Epithelial cell of esophagus (primary cell): ENCODE measurements at regions not wholly inside any gene's neighbourhood (a gene's known extent, or its start where the extent isn't known, plus 50 kb on each side); places are given as distances from the start of the nearest gene placed in this dataset.

Experiments
- DNase-seq: peaks from one replicate; pipeline ENCODE4 v3.0.0; 2010; ENCODE audit warnings: low read depth
- H3K4me3 ChIP-seq: 2 replicates; pipeline ENCODE4 v1.5.1; 2011; ENCODE audit warnings: mild to moderate bottlenecking, low read length, control low read depth
- TF ChIP-seq, protein P1 (sequence below): IDR thresholded peaks from 2 replicates; pipeline ENCODE4 v1.5.1; 2011; ENCODE audit warnings: low read depth, mild to moderate bottlenecking, low read length, control low read depth, inconsistent platforms; ENCODE audit not compliant: insufficient read depth; ENCODE audit errors: missing control alignments

DNA sequence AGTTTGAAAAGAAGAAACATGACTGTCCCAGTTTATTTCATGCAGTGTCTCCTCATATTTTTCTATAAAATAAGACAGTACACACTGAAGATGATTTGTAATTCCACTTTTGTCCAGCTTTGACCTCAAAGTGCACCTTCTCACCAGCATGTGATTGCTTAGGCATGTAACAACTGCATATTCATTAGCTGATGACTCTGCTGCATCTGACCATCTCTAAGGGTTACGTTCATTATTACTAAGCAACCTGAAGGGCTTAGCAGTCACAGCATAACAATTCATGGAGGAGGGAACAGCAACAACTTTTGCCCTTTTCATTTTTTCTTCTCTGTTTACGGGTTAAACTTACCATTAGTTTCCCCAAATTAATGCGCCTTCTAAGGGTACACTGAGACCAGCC is 330.6 kb upstream of the PIK3C3 start:
- peak; percentile 31 for DNase-seq

DNA sequence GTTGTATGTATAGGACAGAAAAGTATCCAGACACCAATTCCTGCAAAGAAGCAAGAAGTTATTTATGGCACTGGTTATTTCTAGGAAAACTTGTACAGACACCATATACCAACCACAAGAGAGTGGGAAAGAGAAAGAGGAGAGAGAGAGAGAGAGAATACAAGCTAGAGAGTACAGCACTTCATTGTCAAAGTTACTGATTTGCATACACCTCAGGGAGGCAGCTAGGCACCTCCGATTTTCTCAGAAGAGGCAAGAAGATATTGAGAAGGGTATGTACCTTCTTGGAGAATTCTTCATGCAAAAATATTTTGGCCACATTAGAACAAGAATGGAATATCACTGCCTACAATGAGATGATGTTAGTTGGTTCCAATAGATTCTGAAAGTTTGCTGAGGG is 333.9 kb upstream of the PIK3C3 start:
- no peak overlapping the region for H3K4me3 ChIP-seq
- no peak for DNase-seq
- TF ChIP-seq, protein P1, sequence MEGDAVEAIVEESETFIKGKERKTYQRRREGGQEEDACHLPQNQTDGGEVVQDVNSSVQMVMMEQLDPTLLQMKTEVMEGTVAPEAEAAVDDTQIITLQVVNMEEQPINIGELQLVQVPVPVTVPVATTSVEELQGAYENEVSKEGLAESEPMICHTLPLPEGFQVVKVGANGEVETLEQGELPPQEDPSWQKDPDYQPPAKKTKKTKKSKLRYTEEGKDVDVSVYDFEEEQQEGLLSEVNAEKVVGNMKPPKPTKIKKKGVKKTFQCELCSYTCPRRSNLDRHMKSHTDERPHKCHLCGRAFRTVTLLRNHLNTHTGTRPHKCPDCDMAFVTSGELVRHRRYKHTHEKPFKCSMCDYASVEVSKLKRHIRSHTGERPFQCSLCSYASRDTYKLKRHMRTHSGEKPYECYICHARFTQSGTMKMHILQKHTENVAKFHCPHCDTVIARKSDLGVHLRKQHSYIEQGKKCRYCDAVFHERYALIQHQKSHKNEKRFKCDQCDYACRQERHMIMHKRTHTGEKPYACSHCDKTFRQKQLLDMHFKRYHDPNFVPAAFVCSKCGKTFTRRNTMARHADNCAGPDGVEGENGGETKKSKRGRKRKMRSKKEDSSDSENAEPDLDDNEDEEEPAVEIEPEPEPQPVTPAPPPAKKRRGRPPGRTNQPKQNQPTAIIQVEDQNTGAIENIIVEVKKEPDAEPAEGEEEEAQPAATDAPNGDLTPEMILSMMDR: no peak

More for the DNA sequence above, 330.6 kb upstream of the PIK3C3 start:
- no peak overlapping the region for H3K4me3 ChIP-seq
- TF ChIP-seq, protein P1: no peak

DNA sequence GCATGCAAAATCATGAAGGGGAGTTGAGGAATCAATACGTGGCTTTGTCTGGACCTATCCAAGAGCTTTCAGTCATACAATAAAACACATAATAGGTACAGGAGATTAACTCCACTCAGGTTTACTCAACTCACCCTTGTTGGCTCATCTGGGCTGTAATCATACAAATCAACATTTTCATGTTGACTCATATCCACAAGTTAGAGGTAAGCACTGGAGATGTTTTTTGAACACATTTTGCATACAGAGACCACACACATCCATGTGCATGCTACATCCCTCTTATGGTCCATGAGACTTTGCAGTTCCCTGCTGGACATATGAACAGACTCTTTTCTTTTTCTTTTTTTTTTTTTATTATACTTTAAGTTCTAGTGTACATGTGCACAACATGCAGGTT is 336.9 kb upstream of the PIK3C3 start:
- no peak overlapping the region for H3K4me3 ChIP-seq
- TF ChIP-seq, protein P1: no peak
- DNase-seq: peak; percentile 24

DNA sequence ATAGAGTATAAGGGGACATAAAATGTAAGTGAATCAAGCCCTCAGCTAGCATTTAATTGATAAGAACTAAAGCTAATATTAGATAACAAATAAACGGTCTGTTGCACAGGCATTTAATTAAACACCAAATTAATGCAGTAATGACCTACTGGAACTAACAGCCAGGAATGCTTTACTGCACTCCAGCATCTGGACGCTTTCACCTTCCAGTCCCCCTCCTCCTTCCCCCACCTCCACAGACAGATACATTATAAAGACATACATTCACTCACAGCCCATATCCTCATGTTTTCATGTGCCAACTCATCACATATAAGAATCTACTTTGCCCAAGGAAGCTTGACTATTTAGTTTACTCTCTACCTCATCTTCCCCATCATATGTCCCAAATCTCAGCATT is 337.4 kb upstream of the PIK3C3 start:
- TF ChIP-seq, protein P1: no peak
- no peak for DNase-seq
- no peak overlapping the region for H3K4me3 ChIP-seq

DNA sequence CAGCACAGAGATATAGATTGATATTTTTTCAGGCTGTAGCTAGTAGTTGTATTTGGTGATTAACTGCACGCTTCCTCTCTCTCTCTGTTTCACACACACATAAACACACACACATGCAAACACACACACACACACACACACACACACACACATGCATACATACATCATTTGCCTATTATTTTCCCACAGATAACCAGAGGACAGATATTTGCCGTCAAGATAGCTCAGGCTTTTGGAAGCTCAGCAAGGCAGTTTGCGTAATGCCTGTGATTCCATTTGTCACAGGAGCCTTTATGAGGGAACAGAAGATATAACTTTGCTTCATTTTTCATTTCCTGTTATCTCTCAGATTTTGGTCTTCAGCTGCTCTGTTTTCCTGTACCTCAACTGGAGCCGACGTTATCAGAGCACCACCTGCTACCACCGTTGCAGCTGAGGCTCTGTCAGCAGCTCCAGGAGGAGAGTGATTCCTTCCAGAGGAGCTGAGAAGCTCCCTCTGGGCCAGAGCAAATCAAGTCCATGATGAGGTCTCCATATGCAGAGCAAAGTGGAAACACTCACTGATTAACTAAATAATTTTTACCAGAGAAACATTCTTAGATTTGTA is 341.9 kb upstream of the PIK3C3 start:
- DNase-seq: no peak
- TF ChIP-seq, protein P1: no peak
- H3K4me3 ChIP-seq: no peak overlapping the region

DNA sequence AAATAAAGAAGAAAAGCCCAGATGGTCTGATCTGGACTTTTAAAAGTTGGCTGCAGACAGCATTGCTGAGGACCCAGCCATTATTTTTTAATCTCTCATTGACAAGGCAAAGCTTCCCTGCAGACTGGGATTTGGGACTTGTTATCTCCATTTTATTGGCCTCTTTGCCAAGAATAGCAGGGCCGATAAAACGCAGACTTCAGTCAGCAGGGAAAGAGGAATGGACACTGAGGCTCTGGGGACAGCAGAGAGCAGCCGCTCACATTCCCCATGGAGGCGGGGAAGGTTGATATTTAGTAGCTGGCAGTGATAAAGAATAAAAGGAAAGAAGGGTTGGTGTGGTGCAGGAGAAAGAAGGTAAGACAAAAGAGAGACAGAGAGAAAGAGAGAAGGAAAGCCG is 350.1 kb upstream of the PIK3C3 start:
- TF ChIP-seq, protein P1: no peak
- no peak for DNase-seq

DNA sequence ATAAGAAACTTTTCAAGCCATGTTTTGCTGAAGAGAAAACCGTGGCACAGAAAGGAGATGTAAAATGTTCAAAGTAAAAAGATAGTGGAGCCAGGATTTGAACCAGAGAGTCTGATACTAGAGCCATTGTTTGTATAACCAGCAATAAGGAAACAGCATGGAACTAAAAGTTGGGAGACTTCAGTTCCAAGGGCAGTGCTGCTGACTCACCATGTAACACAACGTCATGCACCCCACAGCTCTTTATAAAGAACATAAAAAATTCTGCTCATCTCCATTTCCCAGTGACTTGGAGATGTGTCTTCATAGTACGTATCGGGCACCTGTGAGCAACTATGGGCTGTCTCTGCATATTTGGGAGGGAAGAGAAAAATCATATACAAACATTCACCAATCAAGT is 353.0 kb upstream of the PIK3C3 start:
- no peak overlapping the region for H3K4me3 ChIP-seq
- DNase-seq: peak; percentile 8
- TF ChIP-seq, protein P1: no peak

More for the DNA sequence above, 350.1 kb upstream of the PIK3C3 start:
- no peak overlapping the region for H3K4me3 ChIP-seq
